ENCODE measurements at regions not wholly inside any gene's neighbourhood (a gene's known extent, or its start where the extent isn't known, plus 50 kb on each side); places are given as distances from the start of the nearest gene placed in this dataset.

DNA sequence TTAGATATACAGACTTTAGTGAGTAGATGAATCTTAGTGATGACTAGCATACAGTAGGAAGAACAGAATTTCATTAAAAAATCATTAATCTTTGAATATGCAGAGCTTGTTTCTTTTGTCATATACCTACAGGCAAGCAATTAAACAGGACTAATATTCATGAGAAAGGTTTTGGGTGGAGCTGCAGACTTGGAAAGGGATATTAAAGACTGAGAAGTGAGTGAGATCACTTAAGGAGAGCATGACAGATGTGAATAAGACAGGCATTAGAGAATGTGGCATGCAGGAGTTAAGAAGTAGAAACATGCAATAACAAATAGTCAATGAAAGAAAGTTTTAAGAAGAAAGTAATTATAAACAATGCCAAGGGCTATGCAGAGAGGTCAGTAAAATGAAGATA, 187.7 kb downstream of the TMTC3 start:
- ChIA-PET CTCF (ENCODE audit: partially characterized antibody) (no interaction called here), POLR2A (ENCODE audit: partially characterized antibody) (no interaction called here)
- no peaks in the 10 kb centered on the region for H3K36me3 ChIP-seq (ENCODE audit: insufficient read depth, low read length)
- H3K27ac ChIP-seq (ENCODE audit: low read depth, low read length) = no peak overlapping the region
- Mint-ChIP-seq H3K4me1 (no peaks in the 10 kb centered on the region), H3K36me3 (no peaks in the 10 kb centered on the region), H3K27ac (no peak overlapping the region), H3K9me3 (peaks cover 0 to 1% (median 0%) of the 10 kb centered on the region in 8 donors), H3K4me3 (no peak overlapping the region), H3K27me3 (peaks cover 0 to 1% of the 10 kb centered on the region in 2 donors)
- H3K4me1 ChIP-seq (ENCODE audit: insufficient read depth, low read length) = no peaks in the 10 kb centered on the region
- H3K9me3 ChIP-seq (ENCODE audit: control insufficient read depth in 1 of 2, low read length in 2 of 2) = no peaks in the 10 kb centered on the region
- H3K27me3 ChIP-seq (ENCODE audit: insufficient read depth, low read length) = no peaks in the 10 kb centered on the region
- intact Hi-C loops (cut with micrococcal nuclease) = no loop called here
- H3K4me3 ChIP-seq (ENCODE audit: low read length in 2 of 2) = no peak overlapping the region
- DNase-seq = no peak

GRCh38 chr12:88334271-88334670, 192.2 kb downstream of the TMTC3 start:
- Histone ChIP-seq H3K36me3 (ENCODE audit: insufficient read depth, low read length) (no peaks in the 10 kb centered on the region), H3K4me3 (ENCODE audit: low read length in 2 of 2) (no peak overlapping the region), H3K4me1 (ENCODE audit: insufficient read depth, low read length) (no peaks in the 10 kb centered on the region), H3K9me3 (ENCODE audit: control insufficient read depth in 1 of 2, low read length in 2 of 2) (no peaks in the 10 kb centered on the region), H3K27ac (ENCODE audit: low read depth, low read length) (no peak overlapping the region), H3K27me3 (ENCODE audit: insufficient read depth, low read length) (no peaks in the 10 kb centered on the region)
- no peak overlapping the region for H3K4me3 Mint-ChIP-seq
- CTCF ChIA-PET (ENCODE audit: partially characterized antibody) = no interaction called here
- H3K27ac Mint-ChIP-seq = no peak overlapping the region
- no peaks in the 10 kb centered on the region for H3K4me1 Mint-ChIP-seq
- H3K9me3 Mint-ChIP-seq = peaks cover 0 to 2% (median 0%) of the 10 kb centered on the region in 8 donors
- no peak for DNase-seq
- peaks cover 0 to 1% of the 10 kb centered on the region in 2 donors for H3K27me3 Mint-ChIP-seq
- intact Hi-C loops (cut with micrococcal nuclease) = no loop called here
- no peaks in the 10 kb centered on the region for H3K36me3 Mint-ChIP-seq
- POLR2A ChIA-PET (ENCODE audit: partially characterized antibody) = no interaction called here

DNA sequence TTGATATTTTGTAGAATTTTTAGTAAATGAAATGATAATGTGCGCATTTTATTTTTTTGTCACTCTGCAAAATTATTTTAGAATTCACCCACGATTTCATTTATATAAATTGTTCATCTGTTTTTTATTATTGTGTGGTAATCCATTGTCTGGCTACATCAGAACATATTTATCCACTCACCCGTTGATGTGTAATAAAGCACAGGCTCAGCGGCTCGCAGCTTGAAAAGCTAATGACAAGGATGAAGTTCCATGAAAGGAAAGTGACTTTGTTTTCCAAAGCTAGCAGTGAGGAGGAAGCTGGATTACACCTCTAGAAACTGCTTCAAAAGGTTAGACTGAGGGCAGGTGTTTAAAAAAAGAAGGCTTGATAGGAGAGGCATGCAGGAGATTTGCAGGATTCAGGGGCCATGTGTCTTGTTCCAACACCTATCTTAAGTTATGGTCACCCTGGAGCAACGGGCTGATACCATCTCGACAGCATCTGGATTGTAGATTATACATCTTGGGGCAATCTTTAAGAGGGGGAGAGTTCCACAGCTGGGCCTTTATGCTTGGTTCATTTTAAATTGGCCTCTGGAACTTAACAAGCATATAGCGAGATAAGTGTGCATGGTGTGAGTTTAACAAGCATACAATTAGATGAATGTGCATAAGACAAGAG, 194.1 kb downstream of the TMTC3 start:
- Histone ChIP-seq H3K9me3 (ENCODE audit: control insufficient read depth in 1 of 2, low read length in 2 of 2) (no peaks in the 10 kb centered on the region), H3K4me1 (ENCODE audit: insufficient read depth, low read length) (no peaks in the 10 kb centered on the region), H3K27ac (ENCODE audit: low read depth, low read length) (no peak overlapping the region), H3K4me3 (ENCODE audit: low read length in 2 of 2) (no peak overlapping the region), H3K36me3 (ENCODE audit: insufficient read depth, low read length) (no peaks in the 10 kb centered on the region), H3K27me3 (ENCODE audit: insufficient read depth, low read length) (no peaks in the 10 kb centered on the region)
- no peak overlapping the region for H3K4me3 Mint-ChIP-seq
- intact Hi-C loops (cut with micrococcal nuclease) = no loop called here
- peaks cover 0 to 1% of the 10 kb centered on the region in 2 donors for H3K27me3 Mint-ChIP-seq
- no peaks in the 10 kb centered on the region for H3K36me3 Mint-ChIP-seq
- CTCF ChIA-PET (ENCODE audit: partially characterized antibody) = no interaction called here
- DNase-seq = no peak
- no peaks in the 10 kb centered on the region for H3K4me1 Mint-ChIP-seq
- H3K27ac Mint-ChIP-seq = no peak overlapping the region
- H3K9me3 Mint-ChIP-seq = peaks cover 0 to 2% (median 0%) of the 10 kb centered on the region in 8 donors
- POLR2A ChIA-PET (ENCODE audit: partially characterized antibody) = no interaction called here

GRCh38 chr12:88338486-88338885, 196.4 kb downstream of the TMTC3 start:
- intact Hi-C loops (cut with micrococcal nuclease) = no loop called here
- no peak overlapping the region for H3K27ac ChIP-seq (ENCODE audit: low read depth, low read length)
- ChIA-PET POLR2A (ENCODE audit: partially characterized antibody) (no interaction called here), CTCF (ENCODE audit: partially characterized antibody) (no interaction called here)
- no peaks in the 10 kb centered on the region for H3K9me3 ChIP-seq (ENCODE audit: control insufficient read depth in 1 of 2, low read length in 2 of 2)
- H3K9me3 Mint-ChIP-seq = peaks cover 0 to 2% (median 0%) of the 10 kb centered on the region in 8 donors
- H3K4me1 ChIP-seq (ENCODE audit: insufficient read depth, low read length) = no peaks in the 10 kb centered on the region
- no peak overlapping the region for H3K4me3 Mint-ChIP-seq
- H3K27ac Mint-ChIP-seq = no peak overlapping the region
- DNase-seq = no peak
- H3K36me3 ChIP-seq (ENCODE audit: insufficient read depth, low read length) = no peaks in the 10 kb centered on the region
- no peaks in the 10 kb centered on the region for H3K36me3 Mint-ChIP-seq
- H3K27me3 ChIP-seq (ENCODE audit: insufficient read depth, low read length) = no peaks in the 10 kb centered on the region
- H3K4me3 ChIP-seq (ENCODE audit: low read length in 2 of 2) = no peak overlapping the region
- peaks cover 0 to 1% of the 10 kb centered on the region in 2 donors for H3K27me3 Mint-ChIP-seq
- no peaks in the 10 kb centered on the region for H3K4me1 Mint-ChIP-seq

- CTCF ChIA-PET (ENCODE audit: partially characterized antibody) = no interaction called here
Observed at GRCh38 chr12:88339254-88339949, 197.3 kb downstream of the TMTC3 start.

DNA sequence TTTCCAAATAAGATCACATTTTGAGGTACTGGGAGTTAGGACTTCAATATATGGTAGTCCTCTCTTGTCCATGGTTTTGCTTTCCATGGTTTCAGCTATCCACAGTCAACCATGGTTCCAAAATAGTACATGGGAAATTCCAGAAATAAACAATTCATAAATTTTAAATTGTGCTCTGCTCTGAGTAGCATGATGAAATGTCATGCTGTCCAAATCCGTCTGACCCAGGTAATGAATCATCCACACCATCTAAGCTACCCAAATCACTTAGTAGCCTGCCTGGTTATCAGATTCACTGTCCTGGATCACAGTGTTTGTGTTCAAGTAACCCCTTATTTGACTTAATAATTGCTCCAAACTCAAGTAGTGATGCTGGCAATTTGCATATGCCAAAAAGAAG, 197.9 kb downstream of the TMTC3 start:
- DNase-seq = no peak
- intact Hi-C loops (cut with micrococcal nuclease) = no loop called here
- Histone ChIP-seq H3K4me1 (ENCODE audit: insufficient read depth, low read length) (no peaks in the 10 kb centered on the region), H3K27me3 (ENCODE audit: insufficient read depth, low read length) (no peaks in the 10 kb centered on the region), H3K27ac (ENCODE audit: low read depth, low read length) (no peak overlapping the region), H3K9me3 (ENCODE audit: control insufficient read depth in 1 of 2, low read length in 2 of 2) (no peaks in the 10 kb centered on the region), H3K4me3 (ENCODE audit: low read length in 2 of 2) (no peak overlapping the region), H3K36me3 (ENCODE audit: insufficient read depth, low read length) (no peaks in the 10 kb centered on the region)
- no peak overlapping the region for H3K4me3 Mint-ChIP-seq
- peaks cover 0 to 2% (median 0%) of the 10 kb centered on the region in 8 donors for H3K9me3 Mint-ChIP-seq
- CTCF ChIA-PET (ENCODE audit: partially characterized antibody) = no interaction called here
- no peaks in the 10 kb centered on the region for H3K4me1 Mint-ChIP-seq
- POLR2A ChIA-PET (ENCODE audit: partially characterized antibody) = no interaction called here
- H3K27ac Mint-ChIP-seq = no peak overlapping the region
- no peaks in the 10 kb centered on the region for H3K27me3 Mint-ChIP-seq
- H3K36me3 Mint-ChIP-seq = no peaks in the 10 kb centered on the region

More at GRCh38 chr12:88339254-88339949, 197.3 kb downstream of the TMTC3 start:
- Mint-ChIP-seq H3K9me3 (peaks cover 0 to 2% (median 0%) of the 10 kb centered on the region in 8 donors), H3K27me3 (no peaks in the 10 kb centered on the region), H3K36me3 (no peaks in the 10 kb centered on the region), H3K4me1 (no peaks in the 10 kb centered on the region), H3K4me3 (no peak overlapping the region), H3K27ac (no peak overlapping the region)
- Histone ChIP-seq H3K27ac (ENCODE audit: low read depth, low read length) (no peak overlapping the region), H3K36me3 (ENCODE audit: insufficient read depth, low read length) (no peaks in the 10 kb centered on the region), H3K4me1 (ENCODE audit: insufficient read depth, low read length) (no peaks in the 10 kb centered on the region), H3K9me3 (ENCODE audit: control insufficient read depth in 1 of 2, low read length in 2 of 2) (no peaks in the 10 kb centered on the region), H3K27me3 (ENCODE audit: insufficient read depth, low read length) (no peaks in the 10 kb centered on the region), H3K4me3 (ENCODE audit: low read length in 2 of 2) (no peak overlapping the region)
- DNase-seq = no peak
- POLR2A ChIA-PET (ENCODE audit: partially characterized antibody) = no interaction called here
- intact Hi-C loops (cut with micrococcal nuclease) = no loop called here

DNA sequence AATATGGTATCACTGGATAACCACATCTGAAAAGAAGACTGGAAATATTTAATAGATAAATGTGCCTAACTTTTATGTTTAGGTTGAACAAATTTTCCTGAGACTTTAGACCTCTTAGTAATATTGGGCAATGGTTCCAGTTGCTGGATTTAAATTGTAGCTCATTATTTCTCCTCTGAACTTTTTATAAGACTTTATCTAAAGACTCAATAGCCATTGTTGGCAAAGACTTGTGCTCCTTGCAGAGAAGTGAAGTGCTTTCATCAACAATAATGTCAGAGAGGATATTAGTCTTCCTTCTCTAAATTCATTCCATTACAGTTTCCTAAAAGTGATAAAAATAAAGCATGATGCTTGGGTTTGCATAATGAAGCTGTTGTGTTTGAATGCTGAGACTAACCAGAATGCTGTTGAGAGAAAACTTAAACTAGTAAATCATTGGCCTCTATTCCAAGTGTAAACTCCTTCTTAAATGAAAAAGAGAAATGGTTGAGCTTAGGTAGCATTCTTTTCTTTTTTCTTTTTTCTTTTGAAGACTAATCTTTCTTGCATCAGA, 200.2 kb downstream of the TMTC3 start:
- Mint-ChIP-seq H3K9me3 (peaks cover 0 to 2% (median 0%) of the 10 kb centered on the region in 8 donors), H3K27ac (no peak overlapping the region), H3K4me3 (no peak overlapping the region), H3K27me3 (no peaks in the 10 kb centered on the region), H3K4me1 (no peaks in the 10 kb centered on the region), H3K36me3 (no peaks in the 10 kb centered on the region)
- Histone ChIP-seq H3K36me3 (ENCODE audit: insufficient read depth, low read length) (no peaks in the 10 kb centered on the region), H3K27me3 (ENCODE audit: insufficient read depth, low read length) (no peaks in the 10 kb centered on the region), H3K9me3 (ENCODE audit: control insufficient read depth in 1 of 2, low read length in 2 of 2) (no peaks in the 10 kb centered on the region), H3K4me3 (ENCODE audit: low read length in 2 of 2) (no peak overlapping the region), H3K27ac (ENCODE audit: low read depth, low read length) (no peak overlapping the region), H3K4me1 (ENCODE audit: insufficient read depth, low read length) (no peaks in the 10 kb centered on the region)
- CTCF ChIA-PET (ENCODE audit: partially characterized antibody) = no interaction called here
- POLR2A ChIA-PET (ENCODE audit: partially characterized antibody) = no interaction called here
- intact Hi-C loops (cut with micrococcal nuclease) = no loop called here
- DNase-seq = no peak
